Lower leg skin (tissue), 4 donors: ENCODE measurements at regions not wholly inside any gene's neighbourhood (a gene's known extent, or its start where the extent isn't known, plus 50 kb on each side); places are given as distances from the start of the nearest gene placed in this dataset.

Experiments
- DNase-seq, 2 donors: peaks; one replicate each; pipeline ENCODE4 v3.0.0-alpha.2; 2019; ENCODE audit warnings: low spot score in 2 of 2
- H3K4me3 ChIP-seq: fragments of 200-600 bp; sonication (generic); 2 replicates; pipeline ENCODE4 v1.5.1; 2017; ENCODE audit warnings: mild to moderate bottlenecking, low read depth; ENCODE audit not compliant: poor library complexity, severe bottlenecking
- CTCF ChIP-seq, 3 donors: fragments of 450-650 bp; IDR thresholded peaks; one replicate each; pipeline ENCODE4 v1.5.1; 2016; ENCODE audit warnings: antibody characterized with exemption in 3 of 3, mild to moderate bottlenecking in 3 of 3, moderate library complexity in 2 of 3
- POLR2A ChIP-seq, 2 donors: fragments of 450-650 bp; IDR thresholded peaks; one replicate each; pipeline ENCODE4 v1.6.1; 2016 to 2017; ENCODE audit warnings: antibody characterized with exemption in 2 of 2, mild to moderate bottlenecking in 1 of 2, moderate library complexity in 1 of 2
- WGBS, 2 donors: methylation state at CpG; one replicate each; pipeline ENCODE4 v1.1.5; 2018; 5-methylcytosine and 5-hydroxymethylcytosine counted together
- intact Hi-C: fragments of 100-400 bp; cut with DNase I; formaldehyde crosslinking; loops from one replicate; pipeline ENCODE4 v1.15.0; 2023; ENCODE audit warnings: low total_unique reads

- WGBS, 2 donors: 19 to 51% methylated on average over 4 of the region's 4 CpGs
- TF ChIP-seq POLR2A (IDR thresholded peaks at IDR 0.05): no peak
- TF ChIP-seq CTCF (IDR thresholded peaks at IDR 0.05): no peak
- H3K4me3 ChIP-seq: no peak overlapping the region
- DNase-seq: no peak
- intact Hi-C loops: no loop called here
These were observed 274.9 kb downstream of the FAM181B start for GRCh38 chr11:82458761-82459160.

DNA sequence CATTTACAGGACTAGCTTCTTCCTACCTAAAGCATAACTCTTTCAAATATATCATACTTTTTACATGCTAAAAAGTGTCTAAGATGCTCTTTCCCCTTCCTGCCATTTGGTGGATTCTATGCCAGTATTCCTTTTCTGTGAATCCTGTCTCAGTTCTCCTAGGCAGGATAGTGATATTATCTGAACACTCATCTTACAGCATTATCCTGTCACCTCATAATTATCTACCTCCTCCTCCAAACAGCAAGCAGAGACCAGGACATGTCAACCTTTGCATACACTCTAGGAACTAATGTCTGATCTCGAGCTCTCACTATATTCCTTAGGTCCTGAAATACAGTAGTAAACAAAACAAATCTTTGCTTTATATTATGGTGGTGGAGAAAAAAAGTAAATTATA, 275.5 kb downstream of the FAM181B start:
- WGBS, 2 donors: 69 to 77% methylated on average over 1 of the region's 1 CpG
- H3K4me3 ChIP-seq: no peak overlapping the region
- intact Hi-C loops: no loop called here
- no peak for DNase-seq
- no peak for TF ChIP-seq CTCF (IDR thresholded peaks at IDR 0.05)

GRCh38 chr11:82450996-82451395, 282.7 kb downstream of the FAM181B start:
- intact Hi-C loops: no loop called here
- no peak for TF ChIP-seq POLR2A (IDR thresholded peaks at IDR 0.05)
- no peak for TF ChIP-seq CTCF (IDR thresholded peaks at IDR 0.05)
- H3K4me3 ChIP-seq: no peak overlapping the region
- DNase-seq: no peak

- no peak for DNase-seq
- intact Hi-C loops: no loop called here
- TF ChIP-seq CTCF (IDR thresholded peaks at IDR 0.05) (no peak), POLR2A (IDR thresholded peaks at IDR 0.05) (no peak)
- H3K4me3 ChIP-seq: no peak overlapping the region
These were observed 327.1 kb downstream of the FAM181B start for GRCh38 chr11:82406611-82407010.

DNA sequence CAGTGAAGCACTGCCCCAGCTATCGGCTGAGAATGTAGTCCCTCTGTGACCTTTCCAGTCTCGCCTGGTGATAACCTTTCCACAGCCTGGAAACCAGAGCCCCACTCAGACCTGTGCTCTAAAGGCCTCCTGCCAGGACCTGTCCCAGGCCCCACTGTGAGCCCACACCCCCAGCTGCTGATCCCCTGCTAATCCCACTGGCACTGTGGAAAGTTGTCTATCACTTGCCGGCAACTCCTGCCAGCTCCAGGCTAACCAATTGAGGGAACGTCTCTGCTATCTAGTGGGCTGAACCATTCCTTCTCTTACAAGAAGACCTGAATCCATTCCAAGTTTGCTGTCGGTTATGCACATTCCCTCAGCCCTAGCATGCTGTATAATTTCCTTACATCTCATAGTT, 328.2 kb downstream of the FAM181B start:
- no peak overlapping the region for H3K4me3 ChIP-seq
- no peak for TF ChIP-seq CTCF (IDR thresholded peaks at IDR 0.05)
- no peak for TF ChIP-seq POLR2A (IDR thresholded peaks at IDR 0.05)
- intact Hi-C loops: no loop called here
- 50 to 53% methylated on average over 5 of the region's 5 CpGs for WGBS, 2 donors
- no peak for DNase-seq

- WGBS, 2 donors: 94 to 96% methylated on average over 5 of the region's 5 CpGs
- intact Hi-C loops: no loop called here
These were observed 328.7 kb downstream of the FAM181B start for GRCh38 chr11:82404981-82405380.

More at GRCh38 chr11:82404981-82405380, 328.7 kb downstream of the FAM181B start:
- no peak overlapping the region for H3K4me3 ChIP-seq
- no peak for TF ChIP-seq POLR2A (IDR thresholded peaks at IDR 0.05)
- TF ChIP-seq CTCF (IDR thresholded peaks at IDR 0.05): no peak
- no peak for DNase-seq
